ENCODE measurements at regions not wholly inside any gene's neighbourhood (a gene's known extent, or its start where the extent isn't known, plus 50 kb on each side); places are given as distances from the start of the nearest gene placed in this dataset.
"Not testable (repeated sequence)": the region's sequence is repeated elsewhere in the genome, so short reads cannot be mapped to it uniquely, and the experiment has no call there.

- H3K36me3 Mint-ChIP-seq (ENCODE audit: low read depth), result no peaks in the 10 kb centered on the region
- H3K27ac Mint-ChIP-seq (ENCODE audit: unreplicated experiment), result no peak overlapping the region
- no peaks in the 10 kb centered on the region for H3K27me3 Mint-ChIP-seq (ENCODE audit: low read depth)
- no peaks in the 10 kb centered on the region for H3K4me1 Mint-ChIP-seq (ENCODE audit: low read depth)
- DNase-seq (ENCODE audit: low spot score), result no peak
- TF ChIP-seq CTCF (IDR thresholded peaks at IDR 0.05), result no peak
- H3K4me3 Mint-ChIP-seq (ENCODE audit: unreplicated experiment), result no peak overlapping the region
- peaks cover 15% of the 10 kb centered on the region for H3K9me3 Mint-ChIP-seq (ENCODE audit: low read depth)
Observed at GRCh38 chr20:30892541-30893345, 364.7 kb upstream of the DEFB115 start.

GRCh38 chr20:30893346-30894314, 363.8 kb upstream of the DEFB115 start:
- not testable (repeated sequence) for DNase-seq (ENCODE audit: low spot score); H3K36me3 Mint-ChIP-seq (ENCODE audit: low read depth); H3K27me3 Mint-ChIP-seq (ENCODE audit: low read depth); H3K4me3 Mint-ChIP-seq (ENCODE audit: unreplicated experiment); H3K27ac Mint-ChIP-seq (ENCODE audit: unreplicated experiment); H3K4me1 Mint-ChIP-seq (ENCODE audit: low read depth)
- peaks cover 17% of the 10 kb centered on the region for H3K9me3 Mint-ChIP-seq (ENCODE audit: low read depth)

DNA sequence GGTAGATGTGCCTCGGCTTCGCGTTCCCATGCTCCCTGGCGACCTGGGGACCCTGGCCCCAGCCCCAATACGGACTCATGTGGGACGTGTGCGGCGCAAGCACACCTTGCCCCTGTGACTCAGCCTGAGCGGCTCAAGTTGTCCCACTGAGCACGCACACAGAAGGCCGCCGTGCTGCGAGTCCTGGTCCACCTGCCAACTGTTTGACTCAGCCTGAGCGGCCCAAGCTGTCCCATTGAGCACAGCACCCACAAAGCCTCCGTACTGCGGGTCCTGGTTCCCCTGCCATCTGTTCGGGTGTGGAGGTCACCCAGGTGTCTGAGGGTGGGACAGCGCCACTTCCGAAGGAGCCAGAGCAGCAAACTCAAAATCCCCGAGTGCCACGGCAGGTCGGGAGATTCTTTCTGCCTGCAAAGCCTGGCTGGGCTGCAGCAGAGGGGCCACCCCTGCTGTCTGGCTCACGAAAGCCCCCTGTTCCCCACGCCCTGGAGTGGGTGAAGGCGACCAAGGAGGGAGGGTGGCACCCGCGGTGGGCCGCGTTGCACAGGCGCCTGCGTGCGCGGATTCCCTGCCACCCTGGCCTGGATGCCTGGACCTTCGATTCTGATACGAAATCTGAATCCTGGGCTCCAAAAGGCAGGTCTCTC, 362.6 kb upstream of the DEFB115 start:
- not testable (repeated sequence) for DNase-seq (ENCODE audit: low spot score); H3K4me1 Mint-ChIP-seq (ENCODE audit: low read depth); H3K27ac Mint-ChIP-seq (ENCODE audit: unreplicated experiment); H3K27me3 Mint-ChIP-seq (ENCODE audit: low read depth); H3K4me3 Mint-ChIP-seq (ENCODE audit: unreplicated experiment); H3K36me3 Mint-ChIP-seq (ENCODE audit: low read depth)
- H3K9me3 Mint-ChIP-seq (ENCODE audit: low read depth), result peaks cover 13% of the 10 kb centered on the region

DNA sequence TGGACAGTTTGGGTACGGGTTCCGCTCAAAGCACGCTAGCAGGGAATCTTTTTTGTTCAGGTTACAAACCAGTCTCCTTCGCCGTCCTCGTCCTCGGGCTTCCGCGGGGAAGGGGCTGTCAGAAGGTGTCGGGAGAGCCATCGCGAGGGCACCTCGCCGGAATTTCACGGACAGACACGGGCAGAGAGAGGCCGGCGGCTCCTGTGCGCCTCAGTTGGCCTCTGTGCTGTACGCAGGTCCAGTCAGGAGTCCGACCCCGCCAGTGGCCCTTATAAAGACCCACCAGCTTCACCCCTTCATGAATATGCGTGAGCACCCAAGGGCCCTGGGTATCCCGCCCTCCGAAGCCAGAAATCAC, 362.1 kb upstream of the DEFB115 start:
- not testable (repeated sequence) for H3K36me3 Mint-ChIP-seq (ENCODE audit: low read depth); DNase-seq (ENCODE audit: low spot score); H3K4me1 Mint-ChIP-seq (ENCODE audit: low read depth); H3K27me3 Mint-ChIP-seq (ENCODE audit: low read depth); H3K4me3 Mint-ChIP-seq (ENCODE audit: unreplicated experiment); H3K27ac Mint-ChIP-seq (ENCODE audit: unreplicated experiment)
- peaks cover 13% of the 10 kb centered on the region for H3K9me3 Mint-ChIP-seq (ENCODE audit: low read depth)

- not testable (repeated sequence) for H3K27me3 Mint-ChIP-seq (ENCODE audit: low read depth); H3K4me1 Mint-ChIP-seq (ENCODE audit: low read depth); H3K36me3 Mint-ChIP-seq (ENCODE audit: low read depth); H3K27ac Mint-ChIP-seq (ENCODE audit: unreplicated experiment); DNase-seq (ENCODE audit: low spot score); H3K4me3 Mint-ChIP-seq (ENCODE audit: unreplicated experiment)
- peaks cover 29% of the 10 kb centered on the region for H3K9me3 Mint-ChIP-seq (ENCODE audit: low read depth)
Observed at GRCh38 chr20:30899370-30900079, 357.9 kb upstream of the DEFB115 start.

GRCh38 chr20:30900080-30900719, 357.3 kb upstream of the DEFB115 start:
- not testable (repeated sequence) for H3K27ac Mint-ChIP-seq (ENCODE audit: unreplicated experiment); DNase-seq (ENCODE audit: low spot score); H3K4me3 Mint-ChIP-seq (ENCODE audit: unreplicated experiment); H3K27me3 Mint-ChIP-seq (ENCODE audit: low read depth); H3K36me3 Mint-ChIP-seq (ENCODE audit: low read depth); H3K4me1 Mint-ChIP-seq (ENCODE audit: low read depth)
- H3K9me3 Mint-ChIP-seq (ENCODE audit: low read depth), result peaks cover 29% of the 10 kb centered on the region

- H3K36me3 Mint-ChIP-seq (ENCODE audit: low read depth); DNase-seq (ENCODE audit: low spot score); H3K27me3 Mint-ChIP-seq (ENCODE audit: low read depth); H3K4me1 Mint-ChIP-seq (ENCODE audit: low read depth); H3K4me3 Mint-ChIP-seq (ENCODE audit: unreplicated experiment); H3K27ac Mint-ChIP-seq (ENCODE audit: unreplicated experiment): not testable (repeated sequence)
- H3K9me3 Mint-ChIP-seq (ENCODE audit: low read depth), result peaks cover 42% of the 10 kb centered on the region
Observed at GRCh38 chr20:30905231-30905630, 352.2 kb upstream of the DEFB115 start.

Measured in chondrocyte (in vitro differentiated cells).